ENCODE measurements at regions not wholly inside any gene's neighbourhood (a gene's known extent, or its start where the extent isn't known, plus 50 kb on each side); places are given as distances from the start of the nearest gene placed in this dataset.

GRCh38 chr1:191886977-191887376 lies 271.3 kb upstream of the RGS18 start:
- Histone ChIP-seq H3K27me3 (replicated peaks) (no peaks in the 10 kb centered on the region), H3K27ac (no peak overlapping the region), H3K4me3 (ENCODE audit: low read depth, low read length) (no peak overlapping the region), H3K36me3 (replicated peaks) (no peaks in the 10 kb centered on the region)
- no peak for DNase-seq
- no peak for TF ChIP-seq CTCF (IDR thresholded peaks at IDR 0.05; ENCODE audit: low read depth, low read length, missing control alignments)
- in situ Hi-C loops (cut with HindIII; ENCODE audit: low pct_ligation_motif_present, low sequenced_read_pairs) = no loop called here

- H3K4me3 ChIP-seq (ENCODE audit: low read depth, low read length) = no peak overlapping the region
- TF ChIP-seq CTCF (IDR thresholded peaks at IDR 0.05; ENCODE audit: low read depth, low read length, missing control alignments) = no peak
- in situ Hi-C loops (cut with HindIII; ENCODE audit: low pct_ligation_motif_present, low sequenced_read_pairs) = no loop called here
Measured at GRCh38 chr1:191888996-191889622, 269.2 kb upstream of the RGS18 start.

GRCh38 chr1:191889623-191890003 lies 268.6 kb upstream of the RGS18 start:
- Histone ChIP-seq H3K36me3 (replicated peaks) (no peaks in the 10 kb centered on the region), H3K27me3 (replicated peaks) (no peaks in the 10 kb centered on the region), H3K4me3 (ENCODE audit: low read depth, low read length) (no peak overlapping the region), H3K27ac (no peak overlapping the region)
- DNase-seq = no peak
- in situ Hi-C loops (cut with HindIII; ENCODE audit: low pct_ligation_motif_present, low sequenced_read_pairs) = no loop called here
- TF ChIP-seq CTCF (IDR thresholded peaks at IDR 0.05; ENCODE audit: low read depth, low read length, missing control alignments) = no peak

More at GRCh38 chr1:191888996-191889622, 269.2 kb upstream of the RGS18 start:
- H3K27me3 ChIP-seq (replicated peaks) = no peaks in the 10 kb centered on the region
- H3K27ac ChIP-seq = no peak overlapping the region
- no peaks in the 10 kb centered on the region for H3K36me3 ChIP-seq (replicated peaks)
- DNase-seq = no peak

GRCh38 chr1:191890433-191891088 lies 267.7 kb upstream of the RGS18 start:
- Histone ChIP-seq H3K27ac (no peak overlapping the region), H3K27me3 (replicated peaks) (no peaks in the 10 kb centered on the region), H3K36me3 (replicated peaks) (no peaks in the 10 kb centered on the region), H3K4me3 (ENCODE audit: low read depth, low read length) (no peak overlapping the region)
- DNase-seq = no peak
- no peak for TF ChIP-seq CTCF (IDR thresholded peaks at IDR 0.05; ENCODE audit: low read depth, low read length, missing control alignments)
- in situ Hi-C loops (cut with HindIII; ENCODE audit: low pct_ligation_motif_present, low sequenced_read_pairs) = no loop called here

- Histone ChIP-seq H3K27ac (no peak overlapping the region), H3K36me3 (replicated peaks) (no peaks in the 10 kb centered on the region), H3K4me3 (ENCODE audit: low read depth, low read length) (no peak overlapping the region), H3K27me3 (replicated peaks) (no peaks in the 10 kb centered on the region)
- no peak for DNase-seq
- in situ Hi-C loops (cut with HindIII; ENCODE audit: low pct_ligation_motif_present, low sequenced_read_pairs) = no loop called here
- TF ChIP-seq CTCF (IDR thresholded peaks at IDR 0.05; ENCODE audit: low read depth, low read length, missing control alignments) = no peak
Measured at GRCh38 chr1:191892716-191893115, 265.5 kb upstream of the RGS18 start.

GRCh38 chr1:191895049-191895448 lies 263.2 kb upstream of the RGS18 start:
- in situ Hi-C loops (cut with HindIII; ENCODE audit: low pct_ligation_motif_present, low sequenced_read_pairs) = no loop called here
- no peak overlapping the region for H3K4me3 ChIP-seq (ENCODE audit: low read depth, low read length)
- no peaks in the 10 kb centered on the region for H3K27me3 ChIP-seq (replicated peaks)
- no peaks in the 10 kb centered on the region for H3K36me3 ChIP-seq (replicated peaks)
- no peak overlapping the region for H3K27ac ChIP-seq
- no peak for TF ChIP-seq CTCF (IDR thresholded peaks at IDR 0.05; ENCODE audit: low read depth, low read length, missing control alignments)
- DNase-seq = no peak
